Fibroblast of lung (primary cell): ENCODE measurements at regions not wholly inside any gene's neighbourhood (a gene's known extent, or its start where the extent isn't known, plus 50 kb on each side); places are given as distances from the start of the nearest gene placed in this dataset.

Experiments used
- CTCF ChIP-seq, 2 donors: IDR thresholded peaks in 1 of 2; conservative IDR thresholded peaks in 1 of 2; 1 replicate in 1 of 2; 2 replicates in 1 of 2; pipeline ENCODE4 v1.5.1; 2011 to 2012; ENCODE audit warnings: low read length in 2 of 2, control low read depth in 1 of 2, inconsistent platforms in 1 of 2, low read depth in 1 of 2, mild to moderate bottlenecking in 1 of 2
- EZH2 ChIP-seq: IDR thresholded peaks from 2 replicates; pipeline ENCODE4 v1.5.1; 2012; ENCODE audit warnings: low read length, control low read depth, mild to moderate bottlenecking; ENCODE audit errors: missing control alignments

- TF ChIP-seq EZH2: no peak
- no peak for TF ChIP-seq CTCF (conservative IDR thresholded peaks at IDR 0.05 in 1 of 2, IDR thresholded peaks at IDR 0.05 in 1 of 2; ENCODE audit: low read depth in 1 of 2, low read length in 2 of 2)
Measured at GRCh38 chr3:87136066-87136596, 91.0 kb upstream of the CHMP2B start.
